Loucy (cell line): ENCODE measurements at regions not wholly inside any gene's neighbourhood (a gene's known extent, or its start where the extent isn't known, plus 50 kb on each side); places are given as distances from the start of the nearest gene placed in this dataset.

Experiments
- H2AFZ ChIP-seq: fragments of 200-600 bp; sonication (generic); 2 replicates; pipeline ENCODE4 v1.6.0; 2016; ENCODE audit warnings: antibody characterized with exemption, mild to moderate bottlenecking, low read length, moderate library complexity
- H3F3A ChIP-seq: fragments of 200-600 bp; 2 replicates; pipeline ENCODE4 v1.6.0; 2016; ENCODE audit warnings: antibody characterized with exemption, low read depth, mild to moderate bottlenecking
- H3K27me3 ChIP-seq: fragments of 200-600 bp; sonication (generic); 2 replicates; pipeline ENCODE4 v1.6.1; 2014; ENCODE audit warnings: low read length, mild to moderate bottlenecking; ENCODE audit not compliant: insufficient read depth, poor library complexity, severe bottlenecking
- H3K36me3 ChIP-seq: fragments of 200-600 bp; sonication (generic); 2 replicates; pipeline ENCODE4 v1.6.1; 2016; ENCODE audit warnings: low read length; ENCODE audit not compliant: insufficient read depth
- H3K4me1 ChIP-seq: fragments of 200-600 bp; sonication (generic); 2 replicates; pipeline ENCODE4 v1.5.1; 2014; ENCODE audit warnings: low read length, mild to moderate bottlenecking; ENCODE audit not compliant: insufficient read depth, poor library complexity, severe bottlenecking
- H3K4me2 ChIP-seq: fragments of 200-600 bp; sonication (generic); 2 replicates; pipeline ENCODE4 v1.6.0; 2014; ENCODE audit warnings: antibody characterized with exemption, low read length, low read depth, mild to moderate bottlenecking; ENCODE audit not compliant: poor library complexity, severe bottlenecking
- H3K4me3 ChIP-seq: fragments of 200-600 bp; sonication (generic); 2 replicates; pipeline ENCODE4 v1.5.1; 2014; ENCODE audit warnings: low read length, mild to moderate bottlenecking, mixed read lengths; ENCODE audit not compliant: poor library complexity, severe bottlenecking
- H3K79me2 ChIP-seq: fragments of 200-600 bp; sonication (generic); 2 replicates; pipeline ENCODE4 v1.6.1; 2014; ENCODE audit warnings: low read length; ENCODE audit not compliant: insufficient read depth
- H3K9ac ChIP-seq: fragments of 200-600 bp; sonication (generic); 2 replicates; pipeline ENCODE4 v1.6.0; 2014; ENCODE audit warnings: mild to moderate bottlenecking, low read depth, low read length, moderate library complexity; ENCODE audit not compliant: poor library complexity, severe bottlenecking
- H3K9me2 ChIP-seq: fragments of 200-600 bp; sonication (generic); replicated peaks from 2 replicates; pipeline ENCODE4 v1.6.1; 2016; ENCODE audit warnings: low read depth, low read length, mixed read lengths
- H3K9me3 ChIP-seq: fragments of 200-600 bp; sonication (generic); 2 replicates; pipeline ENCODE4 v1.6.1; 2014; ENCODE audit warnings: mild to moderate bottlenecking, antibody characterized with exemption, low read length, low read depth; ENCODE audit not compliant: insufficient read depth
- H4K20me1 ChIP-seq: fragments of 200-600 bp; sonication (generic); 2 replicates; pipeline ENCODE4 v1.6.0; 2014; ENCODE audit warnings: antibody characterized with exemption, low read length, mild to moderate bottlenecking; ENCODE audit not compliant: insufficient read depth, poor library complexity, severe bottlenecking
- EZH2phosphoT487 ChIP-seq: fragments of 200-600 bp; IDR thresholded peaks from 2 replicates; pipeline ENCODE4 v1.6.1; 2018; ENCODE audit warnings: antibody characterized with exemption, mild to moderate bottlenecking, moderate library complexity, borderline replicate concordance
- TF ChIP-seq, protein P1 (sequence below): fragments of 200-600 bp; sonication (generic); conservative IDR thresholded peaks from 2 replicates; pipeline ENCODE4 v1.5.1; 2014; ENCODE audit warnings: mild to moderate bottlenecking, antibody characterized with exemption, low read length

- Histone ChIP-seq H3K4me1 (peaks cover 14% of the 10 kb centered on the region), H3K79me2 (no peaks in the 10 kb centered on the region), H3K36me3 (no peaks in the 10 kb centered on the region), H3K27me3 (no peaks in the 10 kb centered on the region), H3K9me2 (no peaks in the 10 kb centered on the region), H3K9me3 (no peaks in the 10 kb centered on the region), H3K4me3 (no peak overlapping the region), H3K9ac (no peak overlapping the region), H3F3A (no peaks in the 10 kb centered on the region), H3K4me2 (no peak overlapping the region), H4K20me1 (no peaks in the 10 kb centered on the region), H2AFZ (no peak overlapping the region)
- TF ChIP-seq, protein P1, sequence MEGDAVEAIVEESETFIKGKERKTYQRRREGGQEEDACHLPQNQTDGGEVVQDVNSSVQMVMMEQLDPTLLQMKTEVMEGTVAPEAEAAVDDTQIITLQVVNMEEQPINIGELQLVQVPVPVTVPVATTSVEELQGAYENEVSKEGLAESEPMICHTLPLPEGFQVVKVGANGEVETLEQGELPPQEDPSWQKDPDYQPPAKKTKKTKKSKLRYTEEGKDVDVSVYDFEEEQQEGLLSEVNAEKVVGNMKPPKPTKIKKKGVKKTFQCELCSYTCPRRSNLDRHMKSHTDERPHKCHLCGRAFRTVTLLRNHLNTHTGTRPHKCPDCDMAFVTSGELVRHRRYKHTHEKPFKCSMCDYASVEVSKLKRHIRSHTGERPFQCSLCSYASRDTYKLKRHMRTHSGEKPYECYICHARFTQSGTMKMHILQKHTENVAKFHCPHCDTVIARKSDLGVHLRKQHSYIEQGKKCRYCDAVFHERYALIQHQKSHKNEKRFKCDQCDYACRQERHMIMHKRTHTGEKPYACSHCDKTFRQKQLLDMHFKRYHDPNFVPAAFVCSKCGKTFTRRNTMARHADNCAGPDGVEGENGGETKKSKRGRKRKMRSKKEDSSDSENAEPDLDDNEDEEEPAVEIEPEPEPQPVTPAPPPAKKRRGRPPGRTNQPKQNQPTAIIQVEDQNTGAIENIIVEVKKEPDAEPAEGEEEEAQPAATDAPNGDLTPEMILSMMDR = no peak
- TF ChIP-seq EZH2phosphoT487 = no peak
These were observed 573.5 kb upstream of the LUZP2 start for GRCh38 chr11:23923357-23923756.

GRCh38 chr11:23924226-23924625 is 572.6 kb upstream of the LUZP2 start:
- no peaks in the 10 kb centered on the region for H3K9me3 ChIP-seq
- peaks cover 7% of the 10 kb centered on the region for H3K4me1 ChIP-seq
- no peaks in the 10 kb centered on the region for H4K20me1 ChIP-seq
- H3K9ac ChIP-seq = no peak overlapping the region
- no peaks in the 10 kb centered on the region for H3F3A ChIP-seq
- H3K79me2 ChIP-seq = no peaks in the 10 kb centered on the region
- no peak overlapping the region for H3K4me2 ChIP-seq
- H3K27me3 ChIP-seq = no peaks in the 10 kb centered on the region
- H3K36me3 ChIP-seq = no peaks in the 10 kb centered on the region
- no peaks in the 10 kb centered on the region for H3K9me2 ChIP-seq
- no peak overlapping the region for H2AFZ ChIP-seq
- no peak overlapping the region for H3K4me3 ChIP-seq
- TF ChIP-seq, protein P1 = no peak
- TF ChIP-seq EZH2phosphoT487 = no peak

DNA sequence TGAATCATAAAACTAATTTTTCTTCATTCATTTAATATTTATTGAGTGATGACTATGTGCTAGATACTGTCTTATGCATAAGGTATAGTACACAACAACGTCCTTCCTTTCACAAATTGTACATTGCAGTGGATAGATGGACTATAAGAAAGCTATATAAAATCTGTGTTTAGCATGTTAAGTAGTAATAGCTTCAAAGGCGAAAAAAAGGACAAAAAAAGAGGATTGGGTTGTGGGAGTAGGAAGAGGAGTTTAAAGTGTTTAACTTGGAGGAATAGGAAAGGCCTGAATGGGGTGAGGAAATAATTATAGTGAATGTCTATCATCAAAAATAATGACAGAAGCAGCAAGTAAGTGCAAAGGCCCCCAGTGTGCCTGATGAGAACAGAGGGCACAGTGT is 565.4 kb upstream of the LUZP2 start:
- no peaks in the 10 kb centered on the region for H3K27me3 ChIP-seq
- no peaks in the 10 kb centered on the region for H4K20me1 ChIP-seq
- no peaks in the 10 kb centered on the region for H3K9me3 ChIP-seq
- no peak for TF ChIP-seq EZH2phosphoT487
- TF ChIP-seq, protein P1 = no peak
- no peaks in the 10 kb centered on the region for H3K9me2 ChIP-seq
- no peaks in the 10 kb centered on the region for H3F3A ChIP-seq
- H3K36me3 ChIP-seq = no peaks in the 10 kb centered on the region
- peaks cover 16% of the 10 kb centered on the region for H3K4me1 ChIP-seq
- H3K4me2 ChIP-seq = no peak overlapping the region
- no peak overlapping the region for H2AFZ ChIP-seq
- H3K79me2 ChIP-seq = no peaks in the 10 kb centered on the region
- H3K4me3 ChIP-seq = no peak overlapping the region
- H3K9ac ChIP-seq = no peak overlapping the region
